ENCODE measurements at regions not wholly inside any gene's neighbourhood (a gene's known extent, or its start where the extent isn't known, plus 50 kb on each side); places are given as distances from the start of the nearest gene placed in this dataset.

- TF ChIP-seq CTCF (IDR thresholded peaks at IDR 0.05) (no peak), POLR2A (IDR thresholded peaks at IDR 0.05) (no peak)
These were observed 728.4 kb upstream of the GOLIM4 start for GRCh38 chr3:168824107-168824506.

Data from adrenal gland (tissue), 5 donors.